ENCODE measurements at regions not wholly inside any gene's neighbourhood (a gene's known extent, or its start where the extent isn't known, plus 50 kb on each side); places are given as distances from the start of the nearest gene placed in this dataset.
"Not testable (repeated sequence)": the region's sequence is repeated elsewhere in the genome, so short reads cannot be mapped to it uniquely, and the experiment has no call there.

DNA sequence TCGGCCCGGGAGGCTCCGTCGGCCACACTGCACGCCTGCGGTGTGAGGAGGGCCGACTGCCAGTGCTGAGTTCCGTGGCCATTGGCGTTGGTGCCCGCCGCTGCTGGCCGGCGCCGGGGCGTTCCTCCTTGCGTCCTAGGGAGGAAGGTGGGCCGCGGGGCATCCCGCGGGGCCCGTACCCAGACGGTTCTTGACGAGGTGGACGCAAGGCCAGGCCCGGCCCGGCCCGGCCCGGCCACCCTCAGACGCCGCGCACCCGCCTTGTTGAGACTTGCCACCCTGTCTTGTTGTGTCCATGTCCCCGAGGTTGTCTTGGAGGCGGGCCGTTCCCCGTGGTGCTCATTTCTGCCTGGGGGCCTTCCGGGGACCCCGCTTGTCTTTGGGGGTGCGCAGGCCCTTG is 282.0 kb upstream of the AGTR2 start:
- TF ChIP-seq TCF7L2 (IDR thresholded peaks at IDR 0.05; ENCODE audit: borderline replicate concordance, extremely low read depth, insufficient read depth, insufficient read length); RAD21 (IDR thresholded peaks at IDR 0.05; ENCODE audit: low read depth); CTCF (IDR thresholded peaks at IDR 0.05 in 2 of 3, conservative IDR thresholded peaks at IDR 0.05 in 1 of 3; ENCODE audit: borderline replicate concordance in 1 of 3, insufficient read depth in 1 of 3, low read depth in 2 of 3, low read length in 2 of 3): not testable (repeated sequence)
